Endothelial cell of umbilical vein (primary cell): ENCODE measurements at regions not wholly inside any gene's neighbourhood (a gene's known extent, or its start where the extent isn't known, plus 50 kb on each side); places are given as distances from the start of the nearest gene placed in this dataset.
"Not testable (repeated sequence)": the region's sequence is repeated elsewhere in the genome, so short reads cannot be mapped to it uniquely, and the experiment has no call there.

Experiments
- BruUV-seq: library from RNA; stranded (reverse); fragments of 400-500 nt; replicated peaks from 2 replicates; lab custom pipeline; 2021; lab: Mats Ljungman, UMichigan
- CTCF ChIA-PET: fragments of 300-600, 350-600 bp; sonication (Branson Sonifier 250); formaldehyde crosslinking; loops from one replicate; lab custom pipeline; 2021; ENCODE audit warnings: antibody characterized with exemption, inconsistent platforms; lab: Charles Lee
- POLR2A ChIA-PET: fragments of 300-600, 350-600 bp; sonication (Branson Sonifier 250); formaldehyde crosslinking; loops from one replicate; lab custom pipeline; 2021; ENCODE audit warnings: antibody characterized with exemption, inconsistent platforms; lab: Charles Lee
- DNase-seq: peaks from one replicate; pipeline ENCODE4 v3.0.0-alpha.2; 2011; ENCODE audit warnings: low read depth, low spot score
- FAIRE-seq: peaks from 2 replicates; lab custom pipeline; 2011; peaks lifted over from hg19 to GRCh38; lab: Jason Lieb, UNC
- H2AFZ ChIP-seq: 2 replicates; pipeline ENCODE4 v1.6.0; 2012; ENCODE audit warnings: low read depth, low read length, control low read depth, inconsistent platforms
- H3K27ac ChIP-seq: 2 replicates; pipeline ENCODE4 v1.5.1; 2011; ENCODE audit warnings: low read depth, mild to moderate bottlenecking, control low read depth, low read length, moderate library complexity; ENCODE audit not compliant: insufficient read depth
- H3K27me3 ChIP-seq, 2 experiments: 2 replicates each; pipeline versions ENCODE4 v1.6.0 to v1.6.1; 2011; ENCODE audit warnings: low read length in 2 of 2, mixed read lengths in 1 of 2; ENCODE audit not compliant: control insufficient read depth in 2 of 2, insufficient read depth in 2 of 2
- H3K36me3 ChIP-seq, 2 experiments: 2 replicates in 1 of 2; 3 replicates in 1 of 2; pipeline ENCODE4 v1.5.1; 2011; ENCODE audit warnings: low read length in 2 of 2, mild to moderate bottlenecking in 1 of 2, moderate library complexity in 1 of 2; ENCODE audit not compliant: control insufficient read depth in 2 of 2, insufficient read depth in 2 of 2; ENCODE audit errors: extremely low read depth in 1 of 2
- H3K4me1 ChIP-seq: 3 replicates; pipeline ENCODE4 v1.5.1; 2011; ENCODE audit warnings: mild to moderate bottlenecking, low read length; ENCODE audit not compliant: control insufficient read depth, insufficient read depth; ENCODE audit errors: extremely low read depth
- H3K4me2 ChIP-seq: 2 replicates; pipeline ENCODE4 v1.6.1; 2011; ENCODE audit warnings: low read length, control low read depth, mixed read lengths; ENCODE audit not compliant: insufficient read depth
- H3K4me3 ChIP-seq, 3 experiments: fragments of 200-600 bp in 1 of 3; sonication (generic), shearing (Covaris generic) in 1 of 3; replicated peaks in 1 of 3; 2 replicates each; pipeline ENCODE4 v1.5.1; 2011 to 2016; ENCODE audit warnings: control low read depth in 3 of 3, low read length in 3 of 3, mild to moderate bottlenecking in 2 of 3, inconsistent platforms in 1 of 3, low read depth in 1 of 3, moderate library complexity in 1 of 3; ENCODE audit not compliant: insufficient read depth in 1 of 3
- H3K79me2 ChIP-seq: 2 replicates; pipeline ENCODE4 v1.6.0; 2012; ENCODE audit warnings: low read length, inconsistent platforms; ENCODE audit not compliant: control insufficient read depth, insufficient read depth
- H3K9ac ChIP-seq: replicated peaks from 2 replicates; pipeline ENCODE3; 2011; ENCODE audit warnings: low read length, control low read depth; ENCODE audit not compliant: insufficient read depth; ENCODE audit errors: extremely low read depth
- H3K9me1 ChIP-seq: replicated peaks from 3 replicates; pipeline ENCODE4 v1.6.0; 2011; ENCODE audit warnings: mild to moderate bottlenecking, low read length; ENCODE audit not compliant: control insufficient read depth, insufficient read depth; ENCODE audit errors: extremely low read depth
- H3K9me3 ChIP-seq: replicated peaks from 2 replicates; pipeline ENCODE4 v1.5.1; 2012; ENCODE audit warnings: low read length, inconsistent platforms; ENCODE audit not compliant: control insufficient read depth, insufficient read depth
- H4K20me1 ChIP-seq: replicated peaks from 2 replicates; pipeline ENCODE3; 2011; ENCODE audit warnings: mild to moderate bottlenecking, low read length; ENCODE audit not compliant: control insufficient read depth, insufficient read depth; ENCODE audit errors: extremely low read depth
- EZH2 ChIP-seq: IDR thresholded peaks from 2 replicates; pipeline ENCODE4 v1.6.1; 2012; ENCODE audit warnings: borderline replicate concordance, low read depth, mild to moderate bottlenecking, moderate library complexity, low read length, inconsistent platforms; ENCODE audit not compliant: severe bottlenecking
- FOS ChIP-seq: IDR thresholded peaks from 2 replicates; pipeline ENCODE4 v1.6.1; 2011; ENCODE audit warnings: mild to moderate bottlenecking, low read length, moderate library complexity, borderline replicate concordance; ENCODE audit not compliant: insufficient read depth
- GATA2 ChIP-seq: IDR thresholded peaks from 2 replicates; pipeline ENCODE4 v1.7.0; 2011; ENCODE audit warnings: low read depth, mild to moderate bottlenecking, moderate library complexity, mixed read lengths, low read length; ENCODE audit not compliant: insufficient read length, insufficient read depth
- JUN ChIP-seq: IDR thresholded peaks from 2 replicates; pipeline ENCODE4 v1.6.1; 2011; ENCODE audit warnings: borderline replicate concordance, low read depth; ENCODE audit not compliant: insufficient read length, insufficient read depth
- MAX ChIP-seq: IDR thresholded peaks from 2 replicates; pipeline ENCODE4 v1.6.1; 2011; ENCODE audit not compliant: insufficient read depth, insufficient read length
- MYC ChIP-seq: IDR thresholded peaks from one replicate; pipeline ENCODE4 v1.6.1; 2011; ENCODE audit warnings: mild to moderate bottlenecking, low read depth, low read length
- POLR2A ChIP-seq: IDR thresholded peaks from 2 replicates; pipeline ENCODE4 v1.6.1; 2012; ENCODE audit warnings: low read depth, mild to moderate bottlenecking, control low read depth, low read length
- POLR2AphosphoS5 ChIP-seq: IDR thresholded peaks from 2 replicates; pipeline ENCODE4 v1.6.1; 2012; ENCODE audit warnings: low read depth, mild to moderate bottlenecking, control low read depth, low read length, moderate library complexity; ENCODE audit not compliant: insufficient read depth
- dilution Hi-C: fragments of 300-500 bp; cut with MboI; formaldehyde crosslinking; loops from one replicate; pipeline ENCODE4 v1.15.0; 2019; ENCODE audit warnings: low sequenced_read_pairs; ENCODE audit not compliant: extremely low pct_ligation_motif_present
- intact Hi-C: fragments of 100-400 bp; cut with micrococcal nuclease; formaldehyde crosslinking; loops from one replicate; pipeline ENCODE4 v1.10.0; 2022
- TF ChIP-seq, protein P1 (sequence below), 2 donors: IDR thresholded peaks; 1 replicate in 1 of 2; 2 replicates in 1 of 2; pipeline ENCODE4 v1.5.1; 2011; ENCODE audit warnings: low read length in 2 of 2, mild to moderate bottlenecking in 2 of 2, moderate library complexity in 2 of 2, control low read depth in 1 of 2, inconsistent platforms in 1 of 2, low read depth in 1 of 2; ENCODE audit not compliant: insufficient read depth in 1 of 2; ENCODE audit errors: extremely low read depth in 1 of 2

- POLR2A ChIA-PET, result no interaction called here
- BruUV-seq, result no TSS peak
- Histone ChIP-seq H3K4me3 (no peak overlapping the region), H3K36me3 (no peaks in the 10 kb centered on the region), H3K4me2 (no peak overlapping the region), H3K9ac (no peak overlapping the region), H3K4me1 (no peaks in the 10 kb centered on the region), H3K79me2 (no peaks in the 10 kb centered on the region), H3K27ac (no peak overlapping the region), H3K9me3 (peaks cover 5% of the 10 kb centered on the region), H4K20me1 (no peaks in the 10 kb centered on the region), H3K27me3 (no peaks in the 10 kb centered on the region), H3K9me1 (no peaks in the 10 kb centered on the region), H2AFZ (no peak overlapping the region)
- CTCF ChIA-PET, result no interaction called here
- intact Hi-C loops, result no loop called here
- dilution Hi-C loops, result no loop called here
- no peak for DNase-seq
- TF ChIP-seq FOS, result no peak
- TF ChIP-seq POLR2A, result no peak
- no peak for TF ChIP-seq MYC
- no peak for TF ChIP-seq GATA2
- TF ChIP-seq EZH2, result no peak
- TF ChIP-seq, protein P1, sequence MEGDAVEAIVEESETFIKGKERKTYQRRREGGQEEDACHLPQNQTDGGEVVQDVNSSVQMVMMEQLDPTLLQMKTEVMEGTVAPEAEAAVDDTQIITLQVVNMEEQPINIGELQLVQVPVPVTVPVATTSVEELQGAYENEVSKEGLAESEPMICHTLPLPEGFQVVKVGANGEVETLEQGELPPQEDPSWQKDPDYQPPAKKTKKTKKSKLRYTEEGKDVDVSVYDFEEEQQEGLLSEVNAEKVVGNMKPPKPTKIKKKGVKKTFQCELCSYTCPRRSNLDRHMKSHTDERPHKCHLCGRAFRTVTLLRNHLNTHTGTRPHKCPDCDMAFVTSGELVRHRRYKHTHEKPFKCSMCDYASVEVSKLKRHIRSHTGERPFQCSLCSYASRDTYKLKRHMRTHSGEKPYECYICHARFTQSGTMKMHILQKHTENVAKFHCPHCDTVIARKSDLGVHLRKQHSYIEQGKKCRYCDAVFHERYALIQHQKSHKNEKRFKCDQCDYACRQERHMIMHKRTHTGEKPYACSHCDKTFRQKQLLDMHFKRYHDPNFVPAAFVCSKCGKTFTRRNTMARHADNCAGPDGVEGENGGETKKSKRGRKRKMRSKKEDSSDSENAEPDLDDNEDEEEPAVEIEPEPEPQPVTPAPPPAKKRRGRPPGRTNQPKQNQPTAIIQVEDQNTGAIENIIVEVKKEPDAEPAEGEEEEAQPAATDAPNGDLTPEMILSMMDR (IDR thresholded peaks at IDR 0.05; ENCODE audit: extremely low read depth in 1 of 2, insufficient read depth in 1 of 2, low read depth in 1 of 2, low read length in 2 of 2), result no peak
- no peak for TF ChIP-seq JUN
- no peak for TF ChIP-seq POLR2AphosphoS5
- no peak for TF ChIP-seq MAX
- no peak for FAIRE-seq
These were observed 130.9 kb upstream of the SATB1 start for GRCh38 chr3:18556001-18556408.

- H3K4me1 ChIP-seq, H4K20me1 ChIP-seq, H2AFZ ChIP-seq, POLR2A ChIA-PET, CTCF ChIA-PET, H3K4me2 ChIP-seq, intact Hi-C loops, dilution Hi-C loops, H3K9ac ChIP-seq, H3K36me3 ChIP-seq, DNase-seq, FAIRE-seq, BruUV-seq, H3K9me1 ChIP-seq, H3K4me3 ChIP-seq, H3K27ac ChIP-seq, H3K27me3 ChIP-seq, H3K9me3 ChIP-seq, H3K79me2 ChIP-seq: not testable (repeated sequence)
These were observed 127.5 kb upstream of the SATB1 start for GRCh38 chr3:18552579-18553105.
